ENCODE measurements at regions not wholly inside any gene's neighbourhood (a gene's known extent, or its start where the extent isn't known, plus 50 kb on each side); places are given as distances from the start of the nearest gene placed in this dataset.
A peak's percentile ranks its signal among the peaks of the same experiment; 100 is the strongest.
"Not testable (repeated sequence)": the region's sequence is repeated elsewhere in the genome, so short reads cannot be mapped to it uniquely, and the experiment has no call there.

GRCh38 chr1:212155219-212155618, 119.7 kb downstream of the DTL start:
- no peak for ATAC-seq
- Mint-ChIP-seq H3K36me3 (ENCODE audit: low read depth) (no peaks in the 10 kb centered on the region), H3K27me3 (no peaks in the 10 kb centered on the region), H3K27ac (no peak overlapping the region), H3K4me1 (peaks cover 13% of the 10 kb centered on the region), H3K4me3 (no peak overlapping the region)
- H3K9me3 ChIP-seq (ENCODE audit: control insufficient read depth, low read length, poor library complexity, severe bottlenecking), result no peaks in the 10 kb centered on the region
- no peak for DNase-seq

- no peak overlapping the region for H3K4me3 Mint-ChIP-seq
- DNase-seq (no peak), ATAC-seq (no peak)
- no peak overlapping the region for H3K27ac Mint-ChIP-seq
- H3K36me3 Mint-ChIP-seq (ENCODE audit: low read depth), result no peaks in the 10 kb centered on the region
- H3K9me3 ChIP-seq (ENCODE audit: control insufficient read depth, low read length, poor library complexity, severe bottlenecking), result no peaks in the 10 kb centered on the region
- H3K4me1 Mint-ChIP-seq, result peaks cover 23% of the 10 kb centered on the region
- no peaks in the 10 kb centered on the region for H3K27me3 Mint-ChIP-seq
Observed at GRCh38 chr1:212157252-212157651, 121.7 kb downstream of the DTL start.

GRCh38 chr1:212158912-212159796, 123.6 kb downstream of the DTL start:
- H3K9me3 ChIP-seq (ENCODE audit: control insufficient read depth, low read length, poor library complexity, severe bottlenecking), result no peaks in the 10 kb centered on the region
- DNase-seq (peak in 1 of 3 donors; percentile 11), ATAC-seq (peak; percentile 86)
- Mint-ChIP-seq H3K4me1 (peaks cover 25% of the 10 kb centered on the region), H3K27ac (peak overlapping the region; percentile 89), H3K27me3 (no peaks in the 10 kb centered on the region), H3K36me3 (ENCODE audit: low read depth) (no peaks in the 10 kb centered on the region), H3K4me3 (peak overlapping the region; percentile 50)

- DNase-seq (no peak), ATAC-seq (peak; percentile 29)
- peaks cover 25% of the 10 kb centered on the region for H3K4me1 Mint-ChIP-seq
- no peaks in the 10 kb centered on the region for H3K36me3 Mint-ChIP-seq (ENCODE audit: low read depth)
- H3K27ac Mint-ChIP-seq, result no peak overlapping the region
- H3K9me3 ChIP-seq (ENCODE audit: control insufficient read depth, low read length, poor library complexity, severe bottlenecking), result no peaks in the 10 kb centered on the region
- H3K27me3 Mint-ChIP-seq, result no peaks in the 10 kb centered on the region
- no peak overlapping the region for H3K4me3 Mint-ChIP-seq
Observed at GRCh38 chr1:212161231-212161781, 123.9 kb upstream of the PPP2R5A start.

GRCh38 chr1:212162635-212163034, 122.6 kb upstream of the PPP2R5A start:
- H3K27ac Mint-ChIP-seq, result no peak overlapping the region
- no peaks in the 10 kb centered on the region for H3K9me3 ChIP-seq (ENCODE audit: control insufficient read depth, low read length, poor library complexity, severe bottlenecking)
- H3K36me3 Mint-ChIP-seq (ENCODE audit: low read depth), result no peaks in the 10 kb centered on the region
- peaks cover 25% of the 10 kb centered on the region for H3K4me1 Mint-ChIP-seq
- DNase-seq (no peak), ATAC-seq (peak; percentile 35)
- H3K27me3 Mint-ChIP-seq, result no peaks in the 10 kb centered on the region
- H3K4me3 Mint-ChIP-seq, result peak overlapping the region; percentile 80

- no peaks in the 10 kb centered on the region for H3K36me3 Mint-ChIP-seq (ENCODE audit: low read depth)
- no peak for DNase-seq
- no peaks in the 10 kb centered on the region for H3K27me3 Mint-ChIP-seq
- no peak overlapping the region for H3K27ac Mint-ChIP-seq
- H3K9me3 ChIP-seq (ENCODE audit: control insufficient read depth, low read length, poor library complexity, severe bottlenecking), result no peaks in the 10 kb centered on the region
- no peak for ATAC-seq
- peaks cover 19% of the 10 kb centered on the region for H3K4me1 Mint-ChIP-seq
- no peak overlapping the region for H3K4me3 Mint-ChIP-seq
Observed at GRCh38 chr1:212164095-212164872, 120.9 kb upstream of the PPP2R5A start.

GRCh38 chr1:212166244-212166643, 119.0 kb upstream of the PPP2R5A start:
- no peak overlapping the region for H3K4me3 Mint-ChIP-seq
- no peak for ATAC-seq

GRCh38 chr1:212166644-212167043, 118.6 kb upstream of the PPP2R5A start:
- no peaks in the 10 kb centered on the region for H3K9me3 ChIP-seq (ENCODE audit: control insufficient read depth, low read length, poor library complexity, severe bottlenecking)
- DNase-seq (no peak), ATAC-seq (no peak)
- Mint-ChIP-seq H3K27me3 (peaks cover 5% of the 10 kb centered on the region), H3K27ac (no peak overlapping the region), H3K36me3 (ENCODE audit: low read depth) (no peaks in the 10 kb centered on the region), H3K4me1 (peaks cover 15% of the 10 kb centered on the region), H3K4me3 (no peak overlapping the region)

More at GRCh38 chr1:212166244-212166643, 119.0 kb upstream of the PPP2R5A start:
- Mint-ChIP-seq H3K36me3 (ENCODE audit: low read depth) (no peaks in the 10 kb centered on the region), H3K27ac (no peak overlapping the region), H3K27me3 (peaks cover 5% of the 10 kb centered on the region), H3K4me1 (peaks cover 19% of the 10 kb centered on the region)
- DNase-seq, result no peak
- H3K9me3 ChIP-seq (ENCODE audit: control insufficient read depth, low read length, poor library complexity, severe bottlenecking), result no peaks in the 10 kb centered on the region

GRCh38 chr1:212167098-212167497, 118.1 kb upstream of the PPP2R5A start:
- Mint-ChIP-seq H3K27ac (no peak overlapping the region), H3K27me3 (peaks cover 5% of the 10 kb centered on the region), H3K36me3 (ENCODE audit: low read depth) (no peaks in the 10 kb centered on the region), H3K4me1 (peaks cover 11% of the 10 kb centered on the region), H3K4me3 (no peak overlapping the region)
- ATAC-seq (no peak), DNase-seq (no peak)
- H3K9me3 ChIP-seq (ENCODE audit: control insufficient read depth, low read length, poor library complexity, severe bottlenecking), result no peaks in the 10 kb centered on the region

- no peak for ATAC-seq
- Mint-ChIP-seq H3K4me1 (peaks cover 7% of the 10 kb centered on the region), H3K27me3 (peaks cover 5% of the 10 kb centered on the region)
Observed at GRCh38 chr1:212173567-212173966, 111.6 kb upstream of the PPP2R5A start.

GRCh38 chr1:212174295-212174694, 110.9 kb upstream of the PPP2R5A start:
- peak overlapping the region; percentile 11 for H3K27ac Mint-ChIP-seq
- not testable (repeated sequence) for H3K4me3 Mint-ChIP-seq; H3K4me1 Mint-ChIP-seq; H3K36me3 Mint-ChIP-seq (ENCODE audit: low read depth); ATAC-seq; H3K9me3 ChIP-seq (ENCODE audit: control insufficient read depth, low read length, poor library complexity, severe bottlenecking); DNase-seq; H3K27me3 Mint-ChIP-seq

More at GRCh38 chr1:212173567-212173966, 111.6 kb upstream of the PPP2R5A start:
- no peak for DNase-seq
- no peaks in the 10 kb centered on the region for H3K9me3 ChIP-seq (ENCODE audit: control insufficient read depth, low read length, poor library complexity, severe bottlenecking)
- H3K36me3 Mint-ChIP-seq (ENCODE audit: low read depth), result no peaks in the 10 kb centered on the region
- no peak overlapping the region for H3K27ac Mint-ChIP-seq
- H3K4me3 Mint-ChIP-seq, result no peak overlapping the region

- no peaks in the 10 kb centered on the region for H3K36me3 Mint-ChIP-seq (ENCODE audit: low read depth)
- peaks cover 3% of the 10 kb centered on the region for H3K4me1 Mint-ChIP-seq
- H3K9me3 ChIP-seq (ENCODE audit: control insufficient read depth, low read length, poor library complexity, severe bottlenecking), result no peaks in the 10 kb centered on the region
- DNase-seq, result no peak
- no peak overlapping the region for H3K4me3 Mint-ChIP-seq
- no peak for ATAC-seq
- H3K27me3 Mint-ChIP-seq, result no peaks in the 10 kb centered on the region
- H3K27ac Mint-ChIP-seq, result no peak overlapping the region
Observed at GRCh38 chr1:212177542-212177941, 107.7 kb upstream of the PPP2R5A start.

GRCh38 chr1:212178851-212179250, 106.4 kb upstream of the PPP2R5A start:
- no peak for DNase-seq
- H3K9me3 ChIP-seq (ENCODE audit: control insufficient read depth, low read length, poor library complexity, severe bottlenecking), result no peaks in the 10 kb centered on the region
- ATAC-seq, result no peak
- Mint-ChIP-seq H3K27me3 (no peaks in the 10 kb centered on the region), H3K27ac (no peak overlapping the region), H3K4me3 (no peak overlapping the region), H3K36me3 (ENCODE audit: low read depth) (peaks cover 2% of the 10 kb centered on the region), H3K4me1 (peaks cover 3% of the 10 kb centered on the region)

Data from T-helper 17 cell (primary cell).